ENCODE measurements at regions not wholly inside any gene's neighbourhood (a gene's known extent, or its start where the extent isn't known, plus 50 kb on each side); places are given as distances from the start of the nearest gene placed in this dataset.

- no peak for DNase-seq (ENCODE audit: low read depth)
- TF ChIP-seq CTCF (IDR thresholded peaks at IDR 0.05; ENCODE audit: low read depth, low read length, missing control alignments): no peak
These were observed 259.6 kb upstream of the PLXNA2 start for GRCh38 chr1:208503787-208504186.

GRCh38 chr1:208506812-208507211 is 262.6 kb upstream of the PLXNA2 start:
- no peak for DNase-seq (ENCODE audit: low read depth)
- no peak overlapping the region for H3K4me3 ChIP-seq (ENCODE audit: low read depth, low read length)
- TF ChIP-seq CTCF (IDR thresholded peaks at IDR 0.05; ENCODE audit: low read depth, low read length, missing control alignments): no peak

More at GRCh38 chr1:208503787-208504186, 259.6 kb upstream of the PLXNA2 start:
- H3K4me3 ChIP-seq (ENCODE audit: low read depth, low read length): no peak overlapping the region

GRCh38 chr1:208509072-208509471 is 264.9 kb upstream of the PLXNA2 start:
- TF ChIP-seq CTCF (IDR thresholded peaks at IDR 0.05; ENCODE audit: low read depth, low read length, missing control alignments): no peak
- no peak overlapping the region for H3K4me3 ChIP-seq (ENCODE audit: low read depth, low read length)
- no peak for DNase-seq (ENCODE audit: low read depth)

- no peak for TF ChIP-seq CTCF (IDR thresholded peaks at IDR 0.05; ENCODE audit: low read depth, low read length, missing control alignments)
- DNase-seq (ENCODE audit: low read depth): no peak
These were observed 266.2 kb upstream of the PLXNA2 start for GRCh38 chr1:208510192-208510952.

GRCh38 chr1:208511242-208511860 is 267.2 kb upstream of the PLXNA2 start:
- TF ChIP-seq CTCF (IDR thresholded peaks at IDR 0.05; ENCODE audit: low read depth, low read length, missing control alignments): no peak
- H3K4me3 ChIP-seq (ENCODE audit: low read depth, low read length): no peak overlapping the region
- DNase-seq (ENCODE audit: low read depth): no peak

More at GRCh38 chr1:208510192-208510952, 266.2 kb upstream of the PLXNA2 start:
- H3K4me3 ChIP-seq (ENCODE audit: low read depth, low read length): no peak overlapping the region

GRCh38 chr1:208513799-208514198 is 269.6 kb upstream of the PLXNA2 start:
- no peak for TF ChIP-seq CTCF (IDR thresholded peaks at IDR 0.05; ENCODE audit: low read depth, low read length, missing control alignments)
- no peak overlapping the region for H3K4me3 ChIP-seq (ENCODE audit: low read depth, low read length)
- no peak for DNase-seq (ENCODE audit: low read depth)
